ENCODE measurements at regions not wholly inside any gene's neighbourhood (a gene's known extent, or its start where the extent isn't known, plus 50 kb on each side); places are given as distances from the start of the nearest gene placed in this dataset.
"Not testable (repeated sequence)": the region's sequence is repeated elsewhere in the genome, so short reads cannot be mapped to it uniquely, and the experiment has no call there.

DNA sequence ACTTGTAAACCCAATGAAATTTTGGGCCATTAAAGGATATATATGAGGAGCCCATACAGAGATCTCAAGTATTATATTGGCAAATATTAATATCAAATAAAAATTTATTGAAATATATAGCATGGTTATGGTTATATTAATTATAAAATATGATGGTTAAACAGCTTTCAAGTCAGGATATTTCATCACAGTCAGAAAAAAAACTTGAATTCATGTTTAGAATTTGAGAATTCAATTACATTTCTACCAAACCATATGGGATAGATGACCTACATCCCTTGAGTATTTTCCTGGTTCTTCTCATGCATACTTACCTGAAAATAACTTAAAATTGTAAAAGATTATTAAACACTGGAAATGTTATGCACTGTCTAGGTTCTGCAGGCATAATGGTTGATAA is 956.1 kb upstream of the EDIL3 start:
- H3K4me3 ChIP-seq (ENCODE audit: low read length) = no peak overlapping the region
- TF ChIP-seq, protein P1, sequence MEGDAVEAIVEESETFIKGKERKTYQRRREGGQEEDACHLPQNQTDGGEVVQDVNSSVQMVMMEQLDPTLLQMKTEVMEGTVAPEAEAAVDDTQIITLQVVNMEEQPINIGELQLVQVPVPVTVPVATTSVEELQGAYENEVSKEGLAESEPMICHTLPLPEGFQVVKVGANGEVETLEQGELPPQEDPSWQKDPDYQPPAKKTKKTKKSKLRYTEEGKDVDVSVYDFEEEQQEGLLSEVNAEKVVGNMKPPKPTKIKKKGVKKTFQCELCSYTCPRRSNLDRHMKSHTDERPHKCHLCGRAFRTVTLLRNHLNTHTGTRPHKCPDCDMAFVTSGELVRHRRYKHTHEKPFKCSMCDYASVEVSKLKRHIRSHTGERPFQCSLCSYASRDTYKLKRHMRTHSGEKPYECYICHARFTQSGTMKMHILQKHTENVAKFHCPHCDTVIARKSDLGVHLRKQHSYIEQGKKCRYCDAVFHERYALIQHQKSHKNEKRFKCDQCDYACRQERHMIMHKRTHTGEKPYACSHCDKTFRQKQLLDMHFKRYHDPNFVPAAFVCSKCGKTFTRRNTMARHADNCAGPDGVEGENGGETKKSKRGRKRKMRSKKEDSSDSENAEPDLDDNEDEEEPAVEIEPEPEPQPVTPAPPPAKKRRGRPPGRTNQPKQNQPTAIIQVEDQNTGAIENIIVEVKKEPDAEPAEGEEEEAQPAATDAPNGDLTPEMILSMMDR (conservative IDR thresholded peaks at IDR 0.05; ENCODE audit: low read length) = no peak
- DNase-seq (ENCODE audit: low read depth) = no peak

DNA sequence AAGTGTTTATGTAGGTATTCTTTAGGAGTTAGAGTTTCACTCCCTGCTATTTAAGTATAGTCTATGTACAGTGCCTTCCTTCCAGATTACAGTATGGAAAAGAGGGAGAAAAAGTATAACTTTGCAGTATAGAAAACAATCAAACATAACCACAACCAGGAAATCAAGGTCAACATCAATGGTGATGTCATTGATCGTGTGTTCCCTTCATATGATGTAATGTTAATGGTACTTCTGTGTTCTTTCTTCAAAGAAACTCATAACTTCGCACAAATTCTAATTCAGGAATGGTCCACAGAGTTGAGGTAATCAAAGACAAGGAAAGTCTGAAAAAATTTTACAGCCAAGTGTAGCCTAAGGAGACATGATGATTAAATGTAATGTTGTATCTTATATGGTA is 961.1 kb upstream of the EDIL3 start:
- no peak overlapping the region for H3K4me3 ChIP-seq (ENCODE audit: low read length)
- DNase-seq (ENCODE audit: low read depth) = no peak
- TF ChIP-seq, protein P1 (conservative IDR thresholded peaks at IDR 0.05; ENCODE audit: low read length) = no peak

DNA sequence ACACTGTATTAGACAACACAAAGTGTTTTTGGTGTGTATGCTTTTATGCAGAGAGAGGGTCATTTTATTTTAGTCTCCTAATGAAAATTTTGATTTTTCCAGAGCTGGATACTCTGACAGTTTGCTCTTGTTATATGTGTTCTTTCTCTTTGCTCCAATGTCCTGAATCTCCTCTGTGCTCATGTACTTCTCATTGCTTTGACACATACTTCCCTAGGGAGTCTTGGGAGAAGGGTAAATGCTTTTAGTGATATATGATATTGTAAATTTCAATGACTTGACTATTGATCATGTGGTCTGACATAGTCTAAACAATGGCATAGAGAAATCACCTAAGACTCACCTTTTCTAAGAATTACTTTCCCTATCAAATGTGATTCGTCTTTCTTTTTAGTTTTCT is 972.6 kb upstream of the EDIL3 start:
- H3K4me3 ChIP-seq (ENCODE audit: low read length) = no peak overlapping the region
- TF ChIP-seq, protein P1 (conservative IDR thresholded peaks at IDR 0.05; ENCODE audit: low read length) = no peak
- no peak for DNase-seq (ENCODE audit: low read depth)

DNA sequence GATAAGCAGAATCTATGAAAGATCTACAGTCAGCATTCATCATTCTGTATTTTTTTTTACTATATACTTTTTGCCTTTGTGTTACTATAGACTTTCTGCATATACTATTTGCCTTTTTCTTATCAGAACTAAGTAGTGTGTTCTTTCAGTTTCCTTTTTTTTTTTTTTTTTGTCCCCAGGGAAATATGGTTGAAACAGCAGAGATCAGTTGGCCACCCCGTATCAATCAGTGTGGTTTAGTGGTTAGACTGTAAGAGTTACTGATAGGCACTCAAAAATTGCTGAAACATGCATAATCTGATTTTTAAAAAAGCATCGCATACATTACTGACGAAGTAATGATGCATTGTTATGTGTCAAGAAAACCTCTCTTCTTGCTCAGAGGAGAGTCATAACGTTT is 990.8 kb upstream of the EDIL3 start:
- TF ChIP-seq, protein P1 (conservative IDR thresholded peaks at IDR 0.05; ENCODE audit: low read length) = no peak
- no peak for DNase-seq (ENCODE audit: low read depth)
- H3K4me3 ChIP-seq (ENCODE audit: low read length) = no peak overlapping the region

DNA sequence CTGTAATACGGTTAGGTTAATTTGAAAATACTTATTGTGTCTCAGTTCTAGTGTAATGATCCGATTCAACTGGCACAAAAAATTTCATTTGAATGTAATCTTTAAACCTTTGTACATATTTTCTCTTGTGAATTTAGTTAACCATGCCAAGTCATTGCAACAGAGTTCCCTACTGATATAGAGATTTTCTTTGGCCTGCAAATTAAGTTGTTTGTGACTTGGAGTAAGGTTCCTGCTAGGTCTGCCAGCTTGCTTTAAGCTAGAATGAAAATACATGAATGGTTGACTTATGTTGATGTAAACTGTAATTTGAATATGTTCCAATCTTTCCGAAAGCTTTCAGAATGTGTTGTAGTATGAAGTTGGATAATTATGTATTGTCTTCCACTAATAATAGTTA is 1004.1 kb upstream of the EDIL3 start:
- no peak overlapping the region for H3K4me3 ChIP-seq (ENCODE audit: low read length)
- TF ChIP-seq, protein P1 (conservative IDR thresholded peaks at IDR 0.05; ENCODE audit: low read length) = no peak
- DNase-seq (ENCODE audit: low read depth) = no peak

DNA sequence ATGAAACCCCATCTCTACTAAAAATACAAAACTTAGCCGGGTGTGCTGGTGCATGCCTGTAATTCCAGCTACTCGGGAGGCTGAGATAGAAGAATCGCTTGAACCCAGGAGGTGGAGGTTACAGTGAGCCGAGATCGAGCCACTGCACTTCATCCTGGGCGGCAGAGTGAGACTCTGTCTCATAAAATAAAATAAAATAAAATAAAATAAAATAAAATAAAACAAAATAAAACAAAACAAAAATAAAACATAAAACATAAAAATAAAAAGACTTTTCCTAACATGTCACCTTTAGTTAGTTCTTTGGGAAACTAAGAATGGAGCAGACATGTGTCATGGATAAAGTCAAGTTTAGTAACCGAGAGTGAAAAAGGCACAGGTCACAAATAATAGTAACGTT is 1007.6 kb upstream of the EDIL3 start:
- not testable (repeated sequence) for H3K4me3 ChIP-seq (ENCODE audit: low read length); DNase-seq (ENCODE audit: low read depth)

DNA sequence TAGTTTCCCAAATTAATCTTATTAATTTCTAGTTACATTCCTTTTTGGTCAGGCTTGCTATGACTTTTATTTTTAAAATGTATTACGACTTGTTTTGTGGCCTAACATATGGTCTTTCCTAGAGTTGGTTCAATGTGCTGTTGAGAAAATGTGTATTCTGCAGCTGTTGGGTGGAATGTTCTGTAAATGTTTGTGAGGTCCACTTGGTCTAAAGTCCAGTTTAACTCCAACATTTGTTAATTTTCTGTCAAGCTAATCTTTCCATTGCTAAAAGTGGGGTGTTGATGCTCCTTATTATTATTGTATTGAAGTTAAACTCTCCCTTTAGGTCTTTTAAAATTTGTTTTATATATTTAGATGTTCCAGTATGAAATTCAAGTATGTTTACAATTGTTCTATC is 1010.8 kb upstream of the EDIL3 start:
- TF ChIP-seq, protein P1 (conservative IDR thresholded peaks at IDR 0.05; ENCODE audit: low read length) = no peak
- H3K4me3 ChIP-seq (ENCODE audit: low read length) = no peak overlapping the region
- no peak for DNase-seq (ENCODE audit: low read depth)

DNA sequence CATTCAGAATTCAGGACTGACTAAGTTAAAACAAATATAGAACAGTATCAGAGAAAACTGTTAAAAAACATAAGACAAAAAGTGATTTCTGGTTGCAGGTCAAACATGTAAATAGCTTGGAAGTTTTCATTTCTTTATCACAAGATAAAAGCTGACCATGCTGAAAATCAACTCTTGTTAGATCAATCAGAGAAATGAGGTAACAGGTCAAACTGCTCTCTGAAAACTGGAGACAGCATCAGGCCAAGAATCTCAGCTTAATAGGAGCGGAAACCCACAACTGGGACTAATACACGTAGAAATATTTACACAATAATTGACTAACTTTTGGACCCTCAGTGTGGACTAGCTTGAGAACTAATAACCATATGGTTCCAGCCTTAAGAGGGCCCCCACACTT is 1012.8 kb upstream of the EDIL3 start:
- TF ChIP-seq, protein P1 (conservative IDR thresholded peaks at IDR 0.05; ENCODE audit: low read length) = no peak
- H3K4me3 ChIP-seq (ENCODE audit: low read length) = no peak overlapping the region
- DNase-seq (ENCODE audit: low read depth) = no peak

All from AG10803 (cell line).